Fibroblast of lung (primary cell): ENCODE measurements at regions not wholly inside any gene's neighbourhood (a gene's known extent, or its start where the extent isn't known, plus 50 kb on each side); places are given as distances from the start of the nearest gene placed in this dataset.

Experiments used
- CTCF ChIP-seq, 2 donors: IDR thresholded peaks in 1 of 2; conservative IDR thresholded peaks in 1 of 2; 1 replicate in 1 of 2; 2 replicates in 1 of 2; pipeline ENCODE4 v1.5.1; 2011 to 2012; ENCODE audit warnings: low read length in 2 of 2, control low read depth in 1 of 2, inconsistent platforms in 1 of 2, low read depth in 1 of 2, mild to moderate bottlenecking in 1 of 2
- EZH2 ChIP-seq: IDR thresholded peaks from 2 replicates; pipeline ENCODE4 v1.5.1; 2012; ENCODE audit warnings: low read length, control low read depth, mild to moderate bottlenecking; ENCODE audit errors: missing control alignments

- TF ChIP-seq CTCF (conservative IDR thresholded peaks at IDR 0.05 in 1 of 2, IDR thresholded peaks at IDR 0.05 in 1 of 2; ENCODE audit: low read depth in 1 of 2, low read length in 2 of 2) = no peak
- TF ChIP-seq EZH2 = no peak
These were observed 83.3 kb upstream of the KIT start for GRCh38 chr4:54574500-54574899.
